ENCODE measurements at regions not wholly inside any gene's neighbourhood (a gene's known extent, or its start where the extent isn't known, plus 50 kb on each side); places are given as distances from the start of the nearest gene placed in this dataset.

DNA sequence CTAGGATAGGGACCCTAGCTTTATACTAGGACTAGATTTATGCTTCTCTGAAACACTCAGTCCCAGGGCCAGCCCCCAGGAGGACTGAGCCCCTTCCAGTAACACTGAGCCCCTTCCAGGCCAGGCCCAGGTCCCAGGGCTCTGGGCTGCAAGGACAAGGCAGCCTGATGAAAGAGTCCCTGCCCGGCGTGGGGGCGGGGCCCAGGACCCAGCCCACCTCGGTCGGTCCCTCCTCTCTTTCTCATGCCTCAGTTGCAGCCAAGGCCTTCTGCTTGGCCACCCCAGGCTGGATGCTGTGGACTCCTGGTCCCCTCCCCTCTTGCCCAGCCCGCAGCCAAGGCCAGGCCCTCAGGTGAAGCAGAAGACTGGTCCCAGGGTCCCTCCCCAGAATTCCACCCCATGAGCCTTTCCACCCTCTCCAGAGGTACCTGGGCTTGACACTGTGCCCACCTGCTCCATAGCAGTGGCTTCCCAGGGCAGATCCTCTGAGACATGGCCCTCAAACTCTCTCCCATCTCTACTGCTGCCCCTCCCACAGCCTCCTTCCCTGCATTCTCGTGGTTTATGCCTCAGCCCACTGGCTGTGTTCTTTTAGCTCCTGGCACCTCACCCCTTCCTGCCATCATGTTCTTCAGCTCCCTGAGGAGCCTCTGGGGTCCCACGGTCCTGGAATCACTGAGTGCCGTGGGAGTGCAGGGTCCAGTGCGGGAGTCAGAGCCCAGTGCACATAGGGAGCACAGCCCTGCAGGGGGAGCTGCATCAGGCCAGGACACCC, 53.6 kb upstream of the C1QTNF9B start:
- Histone ChIP-seq H3K9me3 (ENCODE audit: control insufficient read depth, insufficient read depth, low read length) (no peaks in the 10 kb centered on the region), H3K4me3 (ENCODE audit: low read length) (no peak overlapping the region), H4K20me1 (ENCODE audit: control insufficient read depth, insufficient read depth, low read depth, low read length) (no peaks in the 10 kb centered on the region), H3F3A (ENCODE audit: control insufficient read depth, insufficient read depth) (no peaks in the 10 kb centered on the region), H3K36me3 (ENCODE audit: control insufficient read depth, low read length) (no peaks in the 10 kb centered on the region), H3K9me2 (replicated peaks; ENCODE audit: control insufficient read depth, low read length) (no peaks in the 10 kb centered on the region), H3K27ac (ENCODE audit: low read depth, low read length) (no peak overlapping the region), H3K4me1 (ENCODE audit: control insufficient read depth, low read length) (no peaks in the 10 kb centered on the region), H3K79me2 (ENCODE audit: control insufficient read depth, low read length) (no peaks in the 10 kb centered on the region), H3K27me3 (ENCODE audit: control insufficient read depth, low read length) (no peaks in the 10 kb centered on the region), H3K4me2 (ENCODE audit: low read length) (no peak overlapping the region)
- no peak for TF ChIP-seq CTCF (IDR thresholded peaks at IDR 0.05; ENCODE audit: low read depth, low read length, poor library complexity, severe bottlenecking)
- TF ChIP-seq EZH2phosphoT487 (IDR thresholded peaks at IDR 0.05; ENCODE audit: borderline replicate concordance, low read length): no peak

DNA sequence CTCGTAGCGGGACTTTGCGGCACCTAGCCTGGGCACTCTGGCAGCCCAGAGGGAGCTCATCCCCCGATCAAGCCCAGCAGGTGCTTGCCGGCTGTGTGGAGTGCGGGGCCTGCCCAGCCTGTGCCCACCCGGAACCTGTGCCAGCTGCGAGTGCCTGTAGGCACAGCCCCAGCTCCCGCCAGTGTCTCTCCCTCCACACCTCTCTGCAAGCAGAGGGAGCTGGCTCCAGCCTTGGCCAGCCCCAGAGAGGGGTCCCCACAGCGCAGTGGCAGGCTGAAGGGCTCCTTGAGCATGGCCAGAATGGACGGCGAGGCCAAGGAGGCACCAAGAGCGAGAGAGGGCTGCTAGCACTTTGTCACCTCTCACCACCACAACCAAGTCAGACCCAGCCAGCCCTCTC, 55.5 kb upstream of the C1QTNF9B start:
- Histone ChIP-seq H3F3A (ENCODE audit: control insufficient read depth, insufficient read depth) (no peaks in the 10 kb centered on the region), H3K27ac (ENCODE audit: low read depth, low read length) (no peak overlapping the region), H4K20me1 (ENCODE audit: control insufficient read depth, insufficient read depth, low read depth, low read length) (no peaks in the 10 kb centered on the region), H3K4me2 (ENCODE audit: low read length) (no peak overlapping the region), H3K9me2 (replicated peaks; ENCODE audit: control insufficient read depth, low read length) (no peaks in the 10 kb centered on the region), H3K79me2 (ENCODE audit: control insufficient read depth, low read length) (no peaks in the 10 kb centered on the region), H3K27me3 (ENCODE audit: control insufficient read depth, low read length) (no peaks in the 10 kb centered on the region), H3K4me1 (ENCODE audit: control insufficient read depth, low read length) (no peaks in the 10 kb centered on the region), H3K36me3 (ENCODE audit: control insufficient read depth, low read length) (no peaks in the 10 kb centered on the region), H3K4me3 (ENCODE audit: low read length) (no peak overlapping the region), H3K9me3 (ENCODE audit: control insufficient read depth, insufficient read depth, low read length) (no peaks in the 10 kb centered on the region)
- TF ChIP-seq CTCF (IDR thresholded peaks at IDR 0.05; ENCODE audit: low read depth, low read length, poor library complexity, severe bottlenecking): no peak
- TF ChIP-seq EZH2phosphoT487 (IDR thresholded peaks at IDR 0.05; ENCODE audit: borderline replicate concordance, low read length): no peak

GRCh38 chr13:23953860-23954512, 56.7 kb upstream of the C1QTNF9B start:
- H3K4me2 ChIP-seq (ENCODE audit: low read length): no peak overlapping the region
- TF ChIP-seq EZH2phosphoT487 (IDR thresholded peaks at IDR 0.05; ENCODE audit: borderline replicate concordance, low read length) (no peak), CTCF (IDR thresholded peaks at IDR 0.05; ENCODE audit: low read depth, low read length, poor library complexity, severe bottlenecking) (no peak)
- no peaks in the 10 kb centered on the region for H3K36me3 ChIP-seq (ENCODE audit: control insufficient read depth, low read length)
- no peaks in the 10 kb centered on the region for H3K9me2 ChIP-seq (replicated peaks; ENCODE audit: control insufficient read depth, low read length)
- H3K4me3 ChIP-seq (ENCODE audit: low read length): no peak overlapping the region
- H3F3A ChIP-seq (ENCODE audit: control insufficient read depth, insufficient read depth): no peaks in the 10 kb centered on the region
- H3K27ac ChIP-seq (ENCODE audit: low read depth, low read length): no peak overlapping the region
- no peaks in the 10 kb centered on the region for H4K20me1 ChIP-seq (ENCODE audit: control insufficient read depth, insufficient read depth, low read depth, low read length)
- no peaks in the 10 kb centered on the region for H3K9me3 ChIP-seq (ENCODE audit: control insufficient read depth, insufficient read depth, low read length)
- H3K79me2 ChIP-seq (ENCODE audit: control insufficient read depth, low read length): no peaks in the 10 kb centered on the region
- no peaks in the 10 kb centered on the region for H3K27me3 ChIP-seq (ENCODE audit: control insufficient read depth, low read length)
- H3K4me1 ChIP-seq (ENCODE audit: control insufficient read depth, low read length): no peaks in the 10 kb centered on the region
